ENCODE measurements at regions not wholly inside any gene's neighbourhood (a gene's known extent, or its start where the extent isn't known, plus 50 kb on each side); places are given as distances from the start of the nearest gene placed in this dataset.
"Not testable (repeated sequence)": the region's sequence is repeated elsewhere in the genome, so short reads cannot be mapped to it uniquely, and the experiment has no call there.

- Histone ChIP-seq H3K27ac (no peak overlapping the region), H3K4me3 (no peak overlapping the region), H3K4me1 (no peaks in the 10 kb centered on the region), H3K27me3 (no peaks in the 10 kb centered on the region), H3K36me3 (no peaks in the 10 kb centered on the region), H3K9me3 (peaks cover 0 to 4% of the 10 kb centered on the region in 2 donors)
- intact Hi-C loops (cut with DNase I; ENCODE audit: low total_unique reads) = no loop called here
- TF ChIP-seq CTCF (IDR thresholded peaks at IDR 0.05) (no peak), POLR2A (IDR thresholded peaks at IDR 0.05) (no peak)
- DNase-seq = no peak
Measured at GRCh38 chr2:185502351-185502750, 236.3 kb upstream of the FSIP2 start.

- intact Hi-C loops (cut with DNase I; ENCODE audit: low total_unique reads) = no loop called here
- H3K4me1 ChIP-seq = no peaks in the 10 kb centered on the region
- no peaks in the 10 kb centered on the region for H3K36me3 ChIP-seq
- no peaks in the 10 kb centered on the region for H3K27me3 ChIP-seq
- DNase-seq = no peak
- no peak overlapping the region for H3K4me3 ChIP-seq
- TF ChIP-seq POLR2A (IDR thresholded peaks at IDR 0.05) (no peak), CTCF (IDR thresholded peaks at IDR 0.05) (no peak)
- no peak overlapping the region for H3K27ac ChIP-seq
- H3K9me3 ChIP-seq = no peaks in the 10 kb centered on the region
Measured at GRCh38 chr2:185507719-185508118, 230.9 kb upstream of the FSIP2 start.

GRCh38 chr2:185510060-185510459 lies 228.5 kb upstream of the FSIP2 start:
- H3K4me1 ChIP-seq = no peaks in the 10 kb centered on the region
- no peak for TF ChIP-seq POLR2A (IDR thresholded peaks at IDR 0.05)
- TF ChIP-seq CTCF (IDR thresholded peaks at IDR 0.05) = no peak
- no peak overlapping the region for H3K27ac ChIP-seq
- intact Hi-C loops (cut with DNase I; ENCODE audit: low total_unique reads) = no loop called here
- no peaks in the 10 kb centered on the region for H3K9me3 ChIP-seq
- no peak overlapping the region for H3K4me3 ChIP-seq
- no peak for DNase-seq
- no peaks in the 10 kb centered on the region for H3K27me3 ChIP-seq
- H3K36me3 ChIP-seq = no peaks in the 10 kb centered on the region

DNA sequence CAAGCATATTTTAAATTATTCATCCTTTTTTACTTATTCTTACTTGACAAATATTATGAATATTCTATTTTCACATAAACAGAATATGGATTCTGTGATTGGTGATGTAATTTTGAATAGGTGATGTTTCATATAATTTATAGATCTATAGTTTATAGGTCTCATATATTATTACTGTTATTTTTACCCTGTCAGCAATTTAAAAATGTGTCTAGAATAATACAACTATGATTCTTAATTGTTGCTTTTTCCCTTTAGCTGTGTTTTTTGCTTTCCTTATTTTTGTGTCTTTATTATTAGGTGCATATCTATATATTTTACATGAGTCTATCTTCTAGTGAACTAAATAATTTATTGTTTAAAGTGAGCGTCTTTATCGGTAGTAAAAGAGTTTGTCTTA lies 226.7 kb upstream of the FSIP2 start:
- TF ChIP-seq POLR2A (IDR thresholded peaks at IDR 0.05) (no peak), CTCF (IDR thresholded peaks at IDR 0.05) (no peak)
- Histone ChIP-seq H3K9me3 (no peaks in the 10 kb centered on the region), H3K36me3 (no peaks in the 10 kb centered on the region), H3K4me3 (no peak overlapping the region), H3K27ac (no peak overlapping the region), H3K27me3 (no peaks in the 10 kb centered on the region), H3K4me1 (no peaks in the 10 kb centered on the region)
- intact Hi-C loops (cut with DNase I; ENCODE audit: low total_unique reads) = no loop called here
- DNase-seq = no peak

GRCh38 chr2:185522472-185522871 lies 216.1 kb upstream of the FSIP2 start:
- TF ChIP-seq CTCF (IDR thresholded peaks at IDR 0.05) = no peak
- no peak for TF ChIP-seq POLR2A (IDR thresholded peaks at IDR 0.05)
- H3K4me1 ChIP-seq = no peaks in the 10 kb centered on the region
- no peak for DNase-seq
- no peaks in the 10 kb centered on the region for H3K36me3 ChIP-seq
- no peak overlapping the region for H3K27ac ChIP-seq
- H3K4me3 ChIP-seq = no peak overlapping the region
- H3K27me3 ChIP-seq = no peaks in the 10 kb centered on the region
- H3K9me3 ChIP-seq = peaks cover 0 to 3% of the 10 kb centered on the region in 2 donors
- intact Hi-C loops (cut with DNase I; ENCODE audit: low total_unique reads) = no loop called here

DNA sequence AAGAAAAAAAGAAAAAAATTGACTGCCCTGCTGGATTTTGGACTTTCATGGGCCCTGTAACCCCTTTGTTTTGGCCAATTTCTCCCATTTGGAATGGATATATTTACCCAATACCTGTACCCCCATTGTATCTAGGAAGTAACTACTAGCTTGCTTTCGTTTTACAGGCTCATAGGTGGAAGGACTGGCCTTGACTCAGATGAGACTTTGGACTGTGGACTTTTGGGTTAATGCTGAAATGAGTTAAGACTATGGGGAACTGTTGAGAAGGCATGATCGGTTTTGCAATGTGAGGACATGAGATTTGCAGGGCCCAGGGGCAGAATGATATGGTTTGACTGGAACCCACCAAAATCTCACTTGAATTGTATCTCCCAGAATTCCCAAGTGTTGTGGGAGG lies 214.4 kb upstream of the FSIP2 start:
- H3K27ac ChIP-seq; H3K4me1 ChIP-seq; DNase-seq; intact Hi-C loops (cut with DNase I; ENCODE audit: low total_unique reads); H3K36me3 ChIP-seq; H3K4me3 ChIP-seq; H3K9me3 ChIP-seq; H3K27me3 ChIP-seq: not testable (repeated sequence)

All from uterus (tissue), 3 donors.